HG03025 (cell line): ENCODE measurements at regions not wholly inside any gene's neighbourhood (a gene's known extent, or its start where the extent isn't known, plus 50 kb on each side); places are given as distances from the start of the nearest gene placed in this dataset.

Source experiments
- ATAC-seq: cut with Tn5 transposase; IDR thresholded peaks from one replicate; pipeline ENCODE4 v1.9.1; 2021; ENCODE audit warnings: mild to moderate bottlenecking, moderate library complexity; ENCODE audit not compliant: unreplicated experiment, low FRiP score

GRCh38 chr12:4059898-4060568 is 186.8 kb upstream of the PARP11 start:
- ATAC-seq = no peak

GRCh38 chr12:4056910-4057845 is 184.0 kb upstream of the PARP11 start:
- no peak for ATAC-seq

- ATAC-seq = no peak
Measured at GRCh38 chr12:4054630-4055029, 181.4 kb upstream of the PARP11 start.

- ATAC-seq = no peak
Measured at GRCh38 chr12:4052691-4053090, 179.5 kb upstream of the PARP11 start.

GRCh38 chr12:4051596-4051995 is 178.4 kb upstream of the PARP11 start:
- no peak for ATAC-seq

GRCh38 chr12:4050340-4050739 is 177.1 kb upstream of the PARP11 start:
- no peak for ATAC-seq

- no peak for ATAC-seq
Measured at GRCh38 chr12:4049298-4050080, 176.3 kb upstream of the PARP11 start.

GRCh38 chr12:4047421-4047820 is 174.2 kb upstream of the PARP11 start:
- ATAC-seq = no peak

- no peak for ATAC-seq
Measured at GRCh38 chr12:4046495-4046840, 173.3 kb upstream of the PARP11 start.

GRCh38 chr12:4045786-4046494 is 172.7 kb upstream of the PARP11 start:
- no peak for ATAC-seq

- no peak for ATAC-seq
Measured at GRCh38 chr12:4044736-4045730, 171.8 kb upstream of the PARP11 start.

GRCh38 chr12:4044101-4044500 is 170.9 kb upstream of the PARP11 start:
- no peak for ATAC-seq

- no peak for ATAC-seq
Measured at GRCh38 chr12:4041187-4041885, 168.1 kb upstream of the PARP11 start.

- ATAC-seq = no peak
Measured at GRCh38 chr12:4039931-4040330, 166.7 kb upstream of the PARP11 start.

GRCh38 chr12:4037747-4038312 is 164.6 kb upstream of the PARP11 start:
- no peak for ATAC-seq

GRCh38 chr12:4036671-4037271 is 163.6 kb upstream of the PARP11 start:
- ATAC-seq = no peak

GRCh38 chr12:4034921-4035320 is 161.7 kb upstream of the PARP11 start:
- no peak for ATAC-seq
